Memory B cell (primary cell): ENCODE measurements at regions not wholly inside any gene's neighbourhood (a gene's known extent, or its start where the extent isn't known, plus 50 kb on each side); places are given as distances from the start of the nearest gene placed in this dataset.
"Not testable (repeated sequence)": the region's sequence is repeated elsewhere in the genome, so short reads cannot be mapped to it uniquely, and the experiment has no call there.

ENCODE experiments used
- ATAC-seq: fragments of 150-1000 bp; cut with Tn5 transposase; 2 replicates; pipeline ENCODE4 v1.10.0; 2021; ENCODE audit warnings: low read depth, mild to moderate bottlenecking, moderate library complexity
- DNase-seq, 2 donors: peaks; one replicate each; pipeline ENCODE4 v3.0.0; 2022; ENCODE audit warnings: low spot score in 2 of 2
- H3K27ac Mint-ChIP-seq: one replicate; pipeline ENCODE4 v1.8.0; 2022; ENCODE audit warnings: mild to moderate bottlenecking, moderate library complexity, mixed read lengths
- H3K27me3 Mint-ChIP-seq: one replicate; pipeline ENCODE4 v1.8.0; 2022; ENCODE audit warnings: mixed read lengths
- H3K36me3 Mint-ChIP-seq: one replicate; pipeline ENCODE4 v1.8.0; 2022; ENCODE audit warnings: mild to moderate bottlenecking, mixed read lengths
- H3K4me1 Mint-ChIP-seq: one replicate; pipeline ENCODE4 v1.8.0; 2022; ENCODE audit warnings: mixed read lengths
- H3K4me3 Mint-ChIP-seq: one replicate; pipeline ENCODE4 v1.8.0; 2022; ENCODE audit warnings: mild to moderate bottlenecking, moderate library complexity, mixed read lengths
- H3K9me3 Mint-ChIP-seq: one replicate; pipeline ENCODE4 v1.8.0; 2022; ENCODE audit warnings: mixed read lengths

GRCh38 chr7:6882321-6882721 is 56.2 kb upstream of the CCZ1B start:
- not testable (repeated sequence) for H3K4me1 Mint-ChIP-seq, DNase-seq, H3K4me3 Mint-ChIP-seq, H3K9me3 Mint-ChIP-seq, ATAC-seq, H3K27ac Mint-ChIP-seq, H3K36me3 Mint-ChIP-seq
- H3K27me3 Mint-ChIP-seq = peaks cover 26% of the 10 kb centered on the region

DNA sequence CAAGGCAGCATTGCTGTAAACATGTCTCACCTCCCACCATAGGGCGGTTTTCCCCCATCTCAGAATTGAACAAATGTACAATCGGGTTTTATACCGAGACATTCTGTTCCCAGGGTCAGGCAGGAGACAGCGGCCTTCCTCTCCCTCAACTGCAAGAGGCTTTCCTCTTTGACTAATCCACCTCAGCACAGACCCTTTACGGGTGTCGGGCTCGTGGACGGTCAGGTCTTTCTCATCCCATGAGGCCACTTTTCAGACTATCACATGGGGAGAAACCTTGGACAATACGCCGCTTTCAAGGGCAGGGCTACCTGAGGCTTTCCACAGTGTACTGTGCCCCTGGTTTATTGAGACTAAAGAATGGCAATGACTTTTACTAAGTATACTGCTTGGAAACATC is 57.7 kb upstream of the CCZ1B start:
- H3K27me3 Mint-ChIP-seq = peaks cover 26% of the 10 kb centered on the region
- not testable (repeated sequence) for H3K27ac Mint-ChIP-seq, ATAC-seq, H3K4me1 Mint-ChIP-seq, H3K36me3 Mint-ChIP-seq, H3K9me3 Mint-ChIP-seq, DNase-seq, H3K4me3 Mint-ChIP-seq

DNA sequence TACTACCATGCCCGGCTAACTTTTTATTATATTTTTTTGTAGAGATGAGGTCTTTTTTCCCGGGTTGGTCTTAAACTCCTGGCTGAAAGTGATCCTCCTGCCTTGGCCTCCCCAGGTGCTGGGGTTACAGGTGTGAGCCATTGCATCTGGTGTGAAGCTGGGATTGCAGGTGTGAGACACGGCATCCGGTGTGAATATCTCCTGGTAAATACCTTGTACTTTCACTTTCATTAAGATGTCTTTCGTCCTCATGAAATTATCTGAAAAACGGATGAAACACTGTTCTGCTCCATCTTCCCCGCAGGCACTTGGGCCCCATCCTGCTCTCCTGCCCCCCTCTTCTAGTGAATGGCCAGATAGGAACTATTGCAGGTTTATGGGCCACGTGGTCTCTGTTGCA is 60.1 kb upstream of the CCZ1B start:
- Mint-ChIP-seq H3K36me3 (no peaks in the 10 kb centered on the region), H3K4me3 (no peak overlapping the region), H3K27ac (no peak overlapping the region), H3K27me3 (peaks cover 25% of the 10 kb centered on the region), H3K4me1 (peaks cover 3% of the 10 kb centered on the region), H3K9me3 (no peaks in the 10 kb centered on the region)
- ATAC-seq = no peak
- DNase-seq = no peak

- not testable (repeated sequence) for ATAC-seq, H3K9me3 Mint-ChIP-seq, H3K36me3 Mint-ChIP-seq, H3K4me1 Mint-ChIP-seq, H3K4me3 Mint-ChIP-seq, DNase-seq, H3K27ac Mint-ChIP-seq
- H3K27me3 Mint-ChIP-seq = peaks cover 16% of the 10 kb centered on the region
These were observed 62.4 kb upstream of the CCZ1B start for GRCh38 chr7:6888267-6889045.

DNA sequence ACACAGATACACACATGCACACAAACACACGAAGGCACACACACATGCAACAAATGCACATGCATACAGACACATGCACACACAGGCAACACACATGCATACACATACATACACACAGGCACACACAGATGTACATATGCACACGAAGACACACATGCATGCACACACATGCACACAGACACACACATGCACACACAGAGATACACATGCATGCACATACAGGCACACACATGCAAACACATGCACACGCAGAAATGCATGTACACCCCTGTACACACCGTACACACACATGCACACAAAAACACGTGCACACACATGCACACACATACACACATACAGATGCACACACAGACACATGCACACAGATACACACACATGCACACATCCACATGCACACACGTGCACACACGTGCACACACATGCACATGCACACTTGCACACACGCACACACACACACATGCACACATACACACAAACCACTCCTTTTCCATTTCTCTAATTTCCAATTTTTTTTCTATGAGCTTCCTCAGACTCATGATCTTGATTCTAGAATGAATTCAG is 63.3 kb upstream of the CCZ1B start:
- no peaks in the 10 kb centered on the region for H3K9me3 Mint-ChIP-seq
- ATAC-seq (no peak), DNase-seq (no peak)
- peaks cover 3% of the 10 kb centered on the region for H3K4me1 Mint-ChIP-seq
- H3K36me3 Mint-ChIP-seq = no peaks in the 10 kb centered on the region
- no peak overlapping the region for H3K27ac Mint-ChIP-seq
- peaks cover 17% of the 10 kb centered on the region for H3K27me3 Mint-ChIP-seq
- H3K4me3 Mint-ChIP-seq = no peak overlapping the region

GRCh38 chr7:6902097-6902518 is 76.0 kb upstream of the CCZ1B start:
- not testable (repeated sequence) for H3K36me3 Mint-ChIP-seq, ATAC-seq, H3K4me1 Mint-ChIP-seq, DNase-seq, H3K4me3 Mint-ChIP-seq, H3K27ac Mint-ChIP-seq, H3K9me3 Mint-ChIP-seq, H3K27me3 Mint-ChIP-seq

- not testable (repeated sequence) for H3K27me3 Mint-ChIP-seq, ATAC-seq, H3K27ac Mint-ChIP-seq, H3K36me3 Mint-ChIP-seq, H3K4me3 Mint-ChIP-seq, H3K4me1 Mint-ChIP-seq, DNase-seq, H3K9me3 Mint-ChIP-seq
These were observed 77.2 kb upstream of the CCZ1B start for GRCh38 chr7:6903289-6903688.

DNA sequence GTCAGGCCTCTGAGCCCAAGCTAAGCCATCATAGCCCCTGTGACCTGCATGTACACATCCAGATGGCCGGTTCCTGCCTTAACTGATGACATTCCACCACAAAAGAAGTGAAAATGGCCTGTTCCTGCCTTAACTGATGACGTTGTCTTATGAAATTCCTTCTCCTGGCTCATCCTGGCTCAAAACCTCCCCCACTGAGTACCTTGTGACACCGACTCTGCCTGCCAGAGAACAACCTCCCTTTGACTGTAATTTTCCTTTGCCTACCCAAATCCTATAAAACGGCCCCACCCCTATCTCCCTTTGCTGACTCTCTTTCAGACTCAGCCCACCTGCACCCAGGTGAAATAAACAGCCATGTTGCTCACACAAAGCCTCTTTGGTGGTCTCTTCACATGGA is 77.7 kb upstream of the CCZ1B start:
- not testable (repeated sequence) for DNase-seq, H3K27ac Mint-ChIP-seq, H3K9me3 Mint-ChIP-seq, H3K4me3 Mint-ChIP-seq, ATAC-seq, H3K4me1 Mint-ChIP-seq, H3K36me3 Mint-ChIP-seq, H3K27me3 Mint-ChIP-seq

- Mint-ChIP-seq H3K27me3 (peaks cover 7% of the 10 kb centered on the region), H3K9me3 (peaks cover 1% of the 10 kb centered on the region), H3K4me3 (no peak overlapping the region), H3K27ac (no peak overlapping the region), H3K4me1 (no peaks in the 10 kb centered on the region), H3K36me3 (no peaks in the 10 kb centered on the region)
- no peak for ATAC-seq
- DNase-seq = no peak
These were observed 91.2 kb upstream of the CCZ1B start for GRCh38 chr7:6917258-6917657.

DNA sequence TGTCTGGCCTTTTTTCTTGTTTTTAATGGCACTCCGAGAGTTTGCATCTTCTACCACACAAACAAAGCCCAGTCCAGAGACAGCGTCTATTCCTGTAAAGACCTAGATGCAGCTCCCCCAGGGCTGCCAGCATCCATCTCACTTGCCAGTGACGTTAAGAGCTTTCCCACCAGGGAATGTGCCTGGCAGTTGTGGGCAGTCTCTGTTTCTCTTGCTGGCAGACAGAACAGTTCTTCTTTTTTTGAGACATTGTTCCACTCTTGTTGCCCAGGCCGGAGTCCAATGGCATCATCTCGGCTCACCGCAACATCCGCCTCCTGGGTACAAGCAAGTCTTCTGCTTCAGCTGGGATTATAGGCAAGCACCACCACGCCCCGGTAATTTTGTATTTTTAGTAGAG is 93.1 kb upstream of the CCZ1B start:
- not testable (repeated sequence) for H3K4me3 Mint-ChIP-seq, DNase-seq, H3K27ac Mint-ChIP-seq, H3K9me3 Mint-ChIP-seq, H3K36me3 Mint-ChIP-seq, ATAC-seq, H3K4me1 Mint-ChIP-seq, H3K27me3 Mint-ChIP-seq

- H3K36me3 Mint-ChIP-seq, H3K27me3 Mint-ChIP-seq, DNase-seq, ATAC-seq, H3K27ac Mint-ChIP-seq, H3K9me3 Mint-ChIP-seq, H3K4me1 Mint-ChIP-seq, H3K4me3 Mint-ChIP-seq: not testable (repeated sequence)
These were observed 98.4 kb upstream of the CCZ1B start for GRCh38 chr7:6924523-6924922.

DNA sequence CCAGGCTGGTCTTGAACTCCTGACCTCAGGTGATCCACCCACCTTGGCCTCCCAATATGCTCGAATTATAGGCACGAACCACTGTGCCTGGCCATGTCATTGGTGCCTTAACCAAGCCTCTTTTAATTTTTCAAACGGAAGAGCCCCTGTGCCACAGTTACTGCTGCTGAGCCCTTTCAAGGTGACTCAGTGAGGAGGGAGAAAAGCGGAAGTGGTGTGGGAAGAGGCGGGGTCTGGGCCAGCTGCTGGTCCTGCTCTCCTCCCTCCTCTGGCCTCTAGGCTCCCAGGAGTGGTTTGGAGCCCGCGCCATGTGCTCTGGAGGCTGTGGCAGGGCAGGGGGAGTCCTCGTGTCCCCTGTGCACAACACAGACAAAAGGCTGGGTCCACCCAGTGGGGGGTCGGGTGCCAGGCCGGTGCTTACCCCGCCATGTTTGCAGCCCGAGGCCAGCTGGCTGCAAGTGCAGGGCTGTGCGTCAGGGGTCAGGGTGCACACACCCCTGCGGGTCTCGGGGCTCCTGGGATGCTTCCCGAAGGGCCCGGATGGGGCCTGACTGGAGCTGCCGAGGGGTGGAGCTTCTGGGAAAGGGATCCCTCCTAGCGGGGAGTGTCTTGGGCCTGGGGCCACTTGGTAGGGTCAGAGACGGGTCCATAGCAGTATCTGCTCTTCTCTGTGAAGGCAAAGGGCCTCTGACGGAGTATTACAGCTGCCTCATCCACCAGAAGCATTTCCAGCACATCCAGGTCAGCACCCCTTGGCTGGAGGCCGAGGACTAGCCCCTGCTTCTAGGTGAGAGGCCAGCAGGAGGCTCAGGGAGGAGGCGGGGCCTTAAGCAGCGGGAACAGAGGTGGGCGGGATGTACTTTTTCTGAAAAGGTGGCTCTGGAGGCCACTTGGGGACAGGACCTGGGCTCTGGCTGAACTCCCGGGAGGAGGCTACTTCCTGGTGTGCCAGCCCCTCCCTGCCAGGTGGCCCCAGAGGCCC is 100.4 kb upstream of the CCZ1B start:
- not testable (repeated sequence) for H3K4me1 Mint-ChIP-seq, H3K36me3 Mint-ChIP-seq, DNase-seq, H3K27me3 Mint-ChIP-seq, H3K27ac Mint-ChIP-seq, ATAC-seq, H3K9me3 Mint-ChIP-seq, H3K4me3 Mint-ChIP-seq

DNA sequence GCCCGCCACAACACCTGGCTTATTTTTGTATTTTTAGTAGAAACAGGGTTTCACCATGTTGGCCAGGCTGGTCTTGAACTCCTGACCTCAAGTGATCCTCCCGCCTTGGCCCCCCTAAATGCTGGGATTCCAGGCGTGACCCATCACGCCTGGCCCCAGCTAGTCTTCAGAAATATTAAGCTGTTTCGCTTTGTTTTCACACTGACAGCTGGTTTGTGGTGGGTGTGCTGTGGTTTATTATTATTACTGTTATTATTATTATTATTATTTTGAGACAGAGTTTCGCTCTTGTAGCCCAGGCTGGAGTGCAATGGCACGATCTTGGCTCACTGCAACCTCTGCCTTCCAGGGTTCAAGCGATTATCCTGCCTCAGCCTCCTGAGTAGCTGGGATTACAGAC is 101.6 kb upstream of the CCZ1B start:
- H3K4me1 Mint-ChIP-seq, H3K36me3 Mint-ChIP-seq, DNase-seq, H3K27me3 Mint-ChIP-seq, ATAC-seq, H3K4me3 Mint-ChIP-seq, H3K27ac Mint-ChIP-seq, H3K9me3 Mint-ChIP-seq: not testable (repeated sequence)

DNA sequence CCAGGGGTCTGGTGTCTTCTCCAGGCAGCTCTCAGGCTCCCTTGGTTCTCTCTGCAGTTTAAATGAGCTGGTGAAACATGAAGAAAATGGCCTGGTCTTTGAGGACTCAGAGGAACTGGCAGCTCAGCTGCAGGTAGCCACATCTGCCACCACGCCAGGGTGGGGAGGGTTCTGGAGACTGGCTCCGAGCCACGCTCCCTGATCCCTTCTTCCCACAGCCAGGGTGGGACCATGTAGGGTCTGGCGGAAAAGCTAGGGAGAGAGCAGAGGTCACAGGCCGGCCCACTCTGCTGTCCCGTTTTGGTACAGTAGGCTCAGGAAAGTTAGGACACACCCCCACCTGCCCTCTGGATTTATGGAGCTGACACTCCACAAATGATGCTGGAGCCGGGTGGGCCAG is 103.5 kb upstream of the CCZ1B start:
- not testable (repeated sequence) for H3K4me1 Mint-ChIP-seq, H3K36me3 Mint-ChIP-seq, ATAC-seq

More for the DNA sequence above, 103.5 kb upstream of the CCZ1B start:
- not testable (repeated sequence) for DNase-seq, H3K27me3 Mint-ChIP-seq, H3K9me3 Mint-ChIP-seq, H3K4me3 Mint-ChIP-seq, H3K27ac Mint-ChIP-seq
